ENCODE measurements at regions not wholly inside any gene's neighbourhood (a gene's known extent, or its start where the extent isn't known, plus 50 kb on each side); places are given as distances from the start of the nearest gene placed in this dataset.
"Not testable (repeated sequence)": the region's sequence is repeated elsewhere in the genome, so short reads cannot be mapped to it uniquely, and the experiment has no call there.

- TF ChIP-seq EZH2 (IDR thresholded peaks at IDR 0.05; ENCODE audit: insufficient read depth, poor library complexity, severe bottlenecking); EZH2phosphoT487 (IDR thresholded peaks at IDR 0.05; ENCODE audit: insufficient read depth, low read depth): not testable (repeated sequence)
Observed at GRCh38 chr5:145395151-145395550, 440.0 kb downstream of the PRELID2 start.
